Memory B cell (primary cell): ENCODE measurements at regions not wholly inside any gene's neighbourhood (a gene's known extent, or its start where the extent isn't known, plus 50 kb on each side); places are given as distances from the start of the nearest gene placed in this dataset.

Experiments
- ATAC-seq: fragments of 150-1000 bp; cut with Tn5 transposase; 2 replicates; pipeline ENCODE4 v1.10.0; 2021; ENCODE audit warnings: low read depth, mild to moderate bottlenecking, moderate library complexity
- DNase-seq, 2 donors: peaks; one replicate each; pipeline ENCODE4 v3.0.0; 2022; ENCODE audit warnings: low spot score in 2 of 2
- H3K27ac Mint-ChIP-seq: one replicate; pipeline ENCODE4 v1.8.0; 2022; ENCODE audit warnings: mild to moderate bottlenecking, moderate library complexity, mixed read lengths
- H3K27me3 Mint-ChIP-seq: one replicate; pipeline ENCODE4 v1.8.0; 2022; ENCODE audit warnings: mixed read lengths
- H3K36me3 Mint-ChIP-seq: one replicate; pipeline ENCODE4 v1.8.0; 2022; ENCODE audit warnings: mild to moderate bottlenecking, mixed read lengths
- H3K4me1 Mint-ChIP-seq: one replicate; pipeline ENCODE4 v1.8.0; 2022; ENCODE audit warnings: mixed read lengths
- H3K4me3 Mint-ChIP-seq: one replicate; pipeline ENCODE4 v1.8.0; 2022; ENCODE audit warnings: mild to moderate bottlenecking, moderate library complexity, mixed read lengths
- H3K9me3 Mint-ChIP-seq: one replicate; pipeline ENCODE4 v1.8.0; 2022; ENCODE audit warnings: mixed read lengths

DNA sequence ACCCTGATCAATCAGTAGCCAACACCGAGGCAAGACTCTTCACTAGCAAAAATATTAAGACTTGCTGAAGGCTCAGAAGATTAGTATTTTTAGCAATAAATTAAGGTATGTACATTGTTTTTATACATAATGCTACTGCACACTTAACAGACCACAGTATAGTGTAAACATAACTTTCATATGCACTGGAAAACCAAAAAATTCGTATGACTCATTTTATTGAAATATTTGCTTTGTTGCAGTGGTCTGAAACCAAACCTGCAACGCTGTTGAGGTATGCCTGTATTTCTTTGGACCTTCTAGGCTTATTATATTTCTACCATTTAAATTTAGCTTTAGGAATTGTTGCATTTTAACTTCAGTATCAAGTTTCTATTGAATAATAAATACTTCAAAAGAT lies 65.8 kb upstream of the BCL9 start:
- Mint-ChIP-seq H3K27me3 (peaks cover 16% of the 10 kb centered on the region), H3K27ac (no peak overlapping the region), H3K4me3 (no peak overlapping the region), H3K4me1 (no peaks in the 10 kb centered on the region), H3K9me3 (no peaks in the 10 kb centered on the region), H3K36me3 (no peaks in the 10 kb centered on the region)
- ATAC-seq (no peak), DNase-seq (no peak)

DNA sequence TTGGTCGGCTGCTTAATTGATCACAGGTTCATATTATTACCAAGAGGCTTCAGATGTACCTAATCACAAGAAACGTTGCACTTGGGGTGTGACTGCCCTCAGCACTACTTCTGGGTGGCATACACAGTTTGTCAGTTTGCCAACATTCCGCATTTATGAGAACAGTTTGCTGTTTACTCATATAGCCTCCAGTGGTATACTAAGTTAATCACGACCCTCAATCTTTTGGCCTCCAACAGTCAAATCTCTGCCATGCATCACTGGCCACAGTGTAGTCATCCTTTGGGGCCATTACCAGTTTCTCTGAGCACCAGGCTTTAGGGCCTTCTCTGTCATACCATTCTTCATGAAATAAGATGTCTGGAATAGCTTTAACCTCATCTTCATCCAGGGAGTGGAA lies 62.8 kb upstream of the BCL9 start:
- H3K4me3 Mint-ChIP-seq, result no peak overlapping the region
- no peaks in the 10 kb centered on the region for H3K36me3 Mint-ChIP-seq
- DNase-seq (no peak), ATAC-seq (no peak)
- H3K4me1 Mint-ChIP-seq, result no peaks in the 10 kb centered on the region
- H3K27me3 Mint-ChIP-seq, result peaks cover 12% of the 10 kb centered on the region
- no peaks in the 10 kb centered on the region for H3K9me3 Mint-ChIP-seq
- no peak overlapping the region for H3K27ac Mint-ChIP-seq

DNA sequence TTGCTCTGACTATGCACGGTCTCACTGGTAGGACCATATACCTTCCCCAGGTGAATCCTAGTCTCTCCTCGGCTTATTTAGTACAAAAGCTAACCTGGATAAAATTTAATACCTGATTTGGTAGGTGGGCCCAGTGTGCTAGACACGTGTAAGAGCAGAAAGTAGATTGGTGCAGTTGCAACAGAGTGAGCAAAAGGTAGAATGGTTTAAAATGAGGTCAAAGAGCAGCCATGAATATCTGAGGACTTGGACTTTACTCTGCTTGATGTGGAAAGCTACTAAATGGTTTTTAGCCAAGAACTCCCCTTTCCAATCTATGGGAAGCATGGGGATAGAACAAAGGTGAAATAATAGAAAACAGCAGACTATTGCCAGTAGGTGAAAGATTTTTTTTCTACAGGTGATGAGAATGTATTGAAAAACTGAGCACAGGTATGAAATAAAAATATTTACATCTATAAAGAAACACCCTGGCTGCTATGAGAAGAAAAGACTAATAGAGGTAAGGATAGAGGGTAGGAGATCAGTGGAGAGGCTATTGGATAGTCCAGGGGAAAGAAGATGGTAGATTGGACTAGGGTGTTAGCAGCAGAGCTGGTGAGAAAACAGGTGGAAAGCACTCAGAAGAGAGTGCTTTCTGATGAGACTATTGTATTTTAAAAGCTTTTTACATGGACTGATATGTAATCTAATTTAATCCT lies 61.3 kb upstream of the BCL9 start:
- Mint-ChIP-seq H3K36me3 (no peaks in the 10 kb centered on the region), H3K4me1 (no peaks in the 10 kb centered on the region), H3K4me3 (no peak overlapping the region), H3K27me3 (peaks cover 14% of the 10 kb centered on the region), H3K9me3 (no peaks in the 10 kb centered on the region), H3K27ac (no peak overlapping the region)
- ATAC-seq (no peak), DNase-seq (no peak)

DNA sequence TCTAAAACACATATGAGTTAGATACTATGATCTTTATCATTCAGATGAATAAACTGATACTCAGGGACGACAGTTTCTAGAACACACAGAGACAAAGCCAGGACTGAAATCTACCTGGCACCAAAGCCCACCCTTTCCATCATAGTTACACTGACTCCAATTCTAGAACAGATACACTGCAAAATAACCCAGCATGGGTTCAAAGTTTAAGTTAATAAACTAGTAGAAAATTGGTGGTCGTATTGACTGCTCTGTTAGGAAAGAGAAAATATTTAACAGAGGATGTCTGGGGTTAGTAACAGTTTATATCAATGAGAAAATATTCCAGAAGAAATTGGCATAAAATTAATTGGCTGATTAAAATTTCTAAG lies 60.8 kb upstream of the BCL9 start:
- no peaks in the 10 kb centered on the region for H3K36me3 Mint-ChIP-seq
- no peak overlapping the region for H3K4me3 Mint-ChIP-seq
- no peaks in the 10 kb centered on the region for H3K4me1 Mint-ChIP-seq
- H3K27ac Mint-ChIP-seq, result no peak overlapping the region
- H3K9me3 Mint-ChIP-seq, result no peaks in the 10 kb centered on the region
- ATAC-seq, result no peak
- H3K27me3 Mint-ChIP-seq, result peaks cover 15% of the 10 kb centered on the region
- DNase-seq, result no peak

DNA sequence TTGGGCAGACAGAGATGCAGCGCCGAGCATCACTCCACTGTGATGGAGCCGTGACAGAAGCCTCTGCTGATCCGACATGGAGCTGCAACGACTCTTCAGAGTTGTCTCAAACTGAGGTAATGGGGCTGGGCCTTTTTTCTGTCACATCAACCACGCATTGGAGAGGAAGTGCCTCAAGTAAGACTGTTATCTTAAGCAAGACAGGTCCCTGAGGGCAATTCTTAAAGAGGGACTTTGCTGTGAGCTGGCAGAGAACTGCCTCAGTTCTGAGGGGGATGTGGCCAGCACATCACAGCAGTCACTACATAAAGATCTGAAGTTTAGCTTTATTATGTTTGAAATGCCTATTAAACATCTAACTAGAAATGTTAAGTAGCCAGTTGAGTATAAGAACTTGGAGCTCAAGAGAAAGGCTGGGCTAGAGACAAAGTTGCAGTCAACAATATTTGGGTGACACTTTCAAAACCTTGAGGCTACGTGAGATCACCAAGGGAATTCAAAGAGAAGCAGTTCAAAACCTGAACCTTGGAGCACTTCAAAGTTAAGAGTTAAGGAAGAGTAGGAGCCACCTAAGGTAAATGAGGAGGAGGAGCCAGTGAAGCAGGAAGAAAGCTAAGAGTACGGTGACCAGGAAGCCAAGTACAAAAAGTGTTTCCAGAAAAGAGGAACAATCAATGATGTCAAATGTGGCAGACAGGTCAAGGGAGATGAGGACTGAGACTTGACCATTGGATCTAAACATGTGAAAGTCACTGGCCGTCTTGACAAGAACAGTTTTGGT lies 54.2 kb upstream of the BCL9 start:
- ATAC-seq, result no peak
- Mint-ChIP-seq H3K4me1 (no peaks in the 10 kb centered on the region), H3K4me3 (no peak overlapping the region), H3K36me3 (no peaks in the 10 kb centered on the region), H3K27me3 (peaks cover 9% of the 10 kb centered on the region), H3K27ac (no peak overlapping the region), H3K9me3 (no peaks in the 10 kb centered on the region)
- DNase-seq, result no peak

DNA sequence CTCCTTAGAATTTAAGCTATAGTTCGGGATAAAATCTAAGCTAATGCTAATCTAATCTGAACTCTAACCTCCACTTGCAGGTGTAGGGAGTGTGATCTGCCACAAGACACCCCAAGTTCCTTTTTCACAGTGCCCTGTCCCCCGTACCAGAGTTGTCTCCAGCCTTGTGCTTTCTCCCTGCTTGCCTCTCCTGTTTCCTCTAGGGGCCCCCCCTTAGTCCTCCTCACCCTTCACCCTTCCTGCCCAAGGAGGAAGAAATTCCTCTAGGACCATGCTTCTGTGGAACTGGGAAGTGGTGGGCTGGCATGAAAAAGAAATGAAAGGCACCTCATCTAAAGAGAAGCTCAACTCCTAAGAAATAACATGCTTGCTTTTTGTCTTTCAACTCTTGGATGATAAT lies 50.2 kb upstream of the BCL9 start:
- no peaks in the 10 kb centered on the region for H3K4me1 Mint-ChIP-seq
- H3K36me3 Mint-ChIP-seq, result no peaks in the 10 kb centered on the region
- DNase-seq, result no peak
- no peak overlapping the region for H3K4me3 Mint-ChIP-seq
- no peak overlapping the region for H3K27ac Mint-ChIP-seq
- H3K27me3 Mint-ChIP-seq, result peaks cover 2% of the 10 kb centered on the region
- no peak for ATAC-seq
- H3K9me3 Mint-ChIP-seq, result no peaks in the 10 kb centered on the region
